ENCODE measurements at regions not wholly inside any gene's neighbourhood (a gene's known extent, or its start where the extent isn't known, plus 50 kb on each side); places are given as distances from the start of the nearest gene placed in this dataset.

GRCh38 chr5:174843263-174844250 lies 119.2 kb downstream of the MSX2 start (continued):
- TF ChIP-seq ZBTB33 (IDR thresholded peaks at IDR 0.05; ENCODE audit: borderline replicate concordance, low read depth) (no peak), RAD21 (IDR thresholded peaks at IDR 0.05; ENCODE audit: low read length) (no peak), USF2 (IDR thresholded peaks at IDR 0.05; ENCODE audit: borderline replicate concordance, low read depth, low read length) (no peak), EP300 (IDR thresholded peaks at IDR 0.05; ENCODE audit: borderline replicate concordance in 1 of 2, low read depth in 1 of 2, low read length in 1 of 2) (no peak), GABPA (IDR thresholded peaks at IDR 0.05; ENCODE audit: low read depth) (no peak), TCF12 (IDR thresholded peaks at IDR 0.05) (no peak), YY1 (IDR thresholded peaks at IDR 0.05; ENCODE audit: low read depth) (no peak), PBX3 (IDR thresholded peaks at IDR 0.05) (no peak), FOSL2 (IDR thresholded peaks at IDR 0.05; ENCODE audit: borderline replicate concordance, low read depth) (no peak), CTCF (IDR thresholded peaks at IDR 0.05) (no peak), RFX5 (IDR thresholded peaks at IDR 0.05; ENCODE audit: low read length) (no peak), TAF1 (IDR thresholded peaks at IDR 0.05; ENCODE audit: borderline replicate concordance, low read depth, low read length) (no peak)

GRCh38 chr5:174840435-174840834 lies 116.1 kb downstream of the MSX2 start:
- H4K20me1 ChIP-seq (ENCODE audit: insufficient read depth): no peaks in the 10 kb centered on the region
- CTCF ChIA-PET: no interaction called here
- H3K9me3 ChIP-seq: no peaks in the 10 kb centered on the region

More at GRCh38 chr5:174840435-174840834, 116.1 kb downstream of the MSX2 start:
- no peak for TF ChIP-seq EP300 (IDR thresholded peaks at IDR 0.05; ENCODE audit: borderline replicate concordance in 1 of 2, low read depth in 1 of 2, low read length in 1 of 2)
- TF ChIP-seq JUND (IDR thresholded peaks at IDR 0.05): no peak
- no peak for TF ChIP-seq ELF1 (IDR thresholded peaks at IDR 0.05)
- no peak for TF ChIP-seq PBX3 (IDR thresholded peaks at IDR 0.05)
- no peak for TF ChIP-seq CHD2 (IDR thresholded peaks at IDR 0.05; ENCODE audit: low read length, partially characterized antibody)
- TF ChIP-seq SMC3 (IDR thresholded peaks at IDR 0.05; ENCODE audit: low read depth, low read length): no peak
- no peak for TF ChIP-seq YY1 (IDR thresholded peaks at IDR 0.05; ENCODE audit: low read depth)
- TF ChIP-seq CTCF (IDR thresholded peaks at IDR 0.05): no peak
- no peak for TF ChIP-seq RAD21 (IDR thresholded peaks at IDR 0.05; ENCODE audit: low read length)
- no peak for TF ChIP-seq POLR2AphosphoS5 (IDR thresholded peaks at IDR 0.05; ENCODE audit: low read depth, low read length)
- TF ChIP-seq FOXM1 (IDR thresholded peaks at IDR 0.05; ENCODE audit: low read depth): no peak
- TF ChIP-seq RCOR1 (IDR thresholded peaks at IDR 0.05; ENCODE audit: low read length): no peak
- TF ChIP-seq MXI1 (IDR thresholded peaks at IDR 0.05; ENCODE audit: low read depth, low read length): no peak
- no peak overlapping the region for H3K9ac ChIP-seq
- H3K36me3 ChIP-seq (replicated peaks in 1 of 2; ENCODE audit: control insufficient read depth in 1 of 2, insufficient read depth in 2 of 2, low read length in 1 of 2): no peaks in the 10 kb centered on the region
- H3F3A ChIP-seq (replicated peaks; ENCODE audit: insufficient read depth): no peaks in the 10 kb centered on the region
- H3K4me3 ChIP-seq (ENCODE audit: low read depth in 2 of 2, low read length in 1 of 2): no peak overlapping the region
- no peak for DNase-seq
- WGBS (ENCODE audit: low lambda C conversion rate): 48% methylated on average over 5 of the region's 5 CpGs
- no peak overlapping the region for H3K27ac ChIP-seq (ENCODE audit: low read depth in 2 of 2, low read length in 1 of 2)
- no peaks in the 10 kb centered on the region for H3K9me2 ChIP-seq
- POLR2A ChIA-PET: no interaction called here
- H3K27me3 ChIP-seq (ENCODE audit: insufficient read depth): no peaks in the 10 kb centered on the region
- H3K4me1 ChIP-seq (ENCODE audit: control insufficient read depth in 1 of 2, insufficient read depth in 2 of 2, low read depth in 1 of 2, low read length in 1 of 2): no peaks in the 10 kb centered on the region
- H3K4me2 ChIP-seq: no peak overlapping the region
- H2AFZ ChIP-seq (ENCODE audit: low read depth): no peak overlapping the region
- no peaks in the 10 kb centered on the region for H3K79me2 ChIP-seq (ENCODE audit: insufficient read depth)

All from SK-N-SH (cell line).